GM21390 (cell line): ENCODE measurements at regions not wholly inside any gene's neighbourhood (a gene's known extent, or its start where the extent isn't known, plus 50 kb on each side); places are given as distances from the start of the nearest gene placed in this dataset.

Experiments
- ATAC-seq: cut with Tn5 transposase; IDR thresholded peaks from one replicate; pipeline ENCODE4 v1.9.1; 2021; ENCODE audit not compliant: unreplicated experiment

GRCh38 chr17:5861246-5861645 is 208.9 kb upstream of the WSCD1 start:
- no peak for ATAC-seq

DNA sequence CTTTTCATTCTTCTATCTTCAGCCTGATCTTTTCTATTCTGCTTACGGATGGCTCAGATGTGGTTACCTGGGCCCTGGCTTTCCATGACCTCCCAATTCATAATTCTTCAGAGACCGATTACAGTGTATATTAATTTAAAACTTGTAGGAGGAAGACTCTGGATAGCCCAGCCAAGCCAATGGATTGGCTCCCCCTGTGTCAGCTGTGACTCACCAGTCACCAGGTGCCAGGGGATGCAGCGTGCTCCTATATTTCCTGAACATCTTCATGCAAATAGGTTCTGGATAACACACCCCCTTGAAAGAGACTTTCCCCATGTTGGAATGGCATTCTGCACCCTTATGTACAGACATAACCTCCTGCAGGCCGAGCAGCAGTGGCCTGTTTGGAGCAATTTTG is 208.3 kb upstream of the WSCD1 start:
- ATAC-seq: no peak

DNA sequence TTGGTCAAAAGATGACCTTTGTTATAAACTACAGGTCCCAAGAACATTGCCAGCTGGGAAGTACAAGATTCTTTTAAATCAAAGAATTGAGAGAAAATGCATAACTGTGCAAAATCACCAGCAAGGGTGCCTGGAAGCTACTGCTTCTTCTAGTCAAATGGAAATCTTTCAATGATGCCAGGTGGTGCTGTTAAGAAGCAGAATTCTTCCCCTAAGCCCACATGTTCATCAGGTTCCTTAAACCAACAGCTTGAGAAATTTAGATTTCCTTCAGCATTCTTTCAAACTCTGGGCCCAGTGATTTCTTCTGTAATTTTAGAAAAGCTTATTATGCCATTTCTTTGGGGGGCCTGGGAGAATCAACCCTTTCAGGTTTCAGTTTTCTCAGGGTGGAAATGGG is 207.8 kb upstream of the WSCD1 start:
- no peak for ATAC-seq

GRCh38 chr17:5864741-5865657 is 205.2 kb upstream of the WSCD1 start:
- no peak for ATAC-seq

GRCh38 chr17:5866978-5867377 is 203.2 kb upstream of the WSCD1 start:
- no peak for ATAC-seq

GRCh38 chr17:5869041-5869745 is 201.0 kb upstream of the WSCD1 start:
- no peak for ATAC-seq

DNA sequence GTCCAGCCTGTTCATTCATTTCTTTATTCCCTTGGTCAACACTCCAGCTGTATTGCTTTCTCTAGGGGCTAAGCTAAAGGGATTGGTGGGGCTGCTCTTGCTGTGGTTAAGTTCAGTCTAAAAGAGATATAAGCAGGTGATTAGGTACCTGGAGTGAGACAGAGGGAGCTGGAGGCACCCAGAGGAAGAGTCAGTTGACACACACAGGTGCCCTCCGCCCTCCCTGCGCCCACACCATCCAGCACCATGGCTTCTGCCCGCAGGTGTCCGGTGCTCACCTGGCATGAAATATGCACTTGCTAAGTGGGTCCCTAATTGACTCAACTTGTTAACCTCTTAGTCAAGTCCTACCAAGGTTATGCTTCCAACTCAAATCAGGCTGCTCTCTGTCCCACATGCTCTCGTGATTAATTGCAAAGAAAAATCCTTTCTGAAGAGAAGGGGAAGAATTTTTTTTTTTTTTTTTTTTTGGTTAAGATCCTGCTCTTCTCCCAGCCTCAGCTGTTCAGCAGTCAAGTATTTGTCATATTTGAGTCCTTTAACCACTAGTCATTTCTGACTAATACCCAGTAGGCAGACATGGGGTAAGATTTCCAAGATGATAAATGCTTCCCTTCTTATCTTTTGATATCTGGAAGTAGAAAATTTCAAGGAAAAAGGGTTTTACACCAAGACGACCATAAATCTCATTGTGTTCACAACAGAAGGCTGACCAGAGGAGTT is 199.8 kb upstream of the WSCD1 start:
- no peak for ATAC-seq

DNA sequence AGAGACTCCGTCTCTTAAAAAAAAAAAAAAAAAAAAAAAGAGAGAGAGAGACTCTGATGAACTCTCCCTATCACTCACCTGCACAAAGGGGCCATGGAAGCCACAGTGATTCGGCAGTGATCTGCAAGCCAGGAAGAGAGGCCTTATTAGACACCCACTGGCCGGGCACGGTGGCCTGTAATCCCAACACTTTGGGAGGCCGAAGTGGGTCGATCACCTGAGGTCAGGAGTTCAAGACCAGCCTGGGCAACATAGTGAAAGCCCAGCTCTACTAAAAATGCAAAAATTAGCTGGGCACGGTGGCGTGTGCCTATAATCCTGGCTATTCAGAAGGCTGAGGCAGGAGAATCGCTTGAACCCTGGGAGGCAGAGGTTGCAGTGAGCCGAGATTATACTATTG is 198.5 kb upstream of the WSCD1 start:
- ATAC-seq: no peak

GRCh38 chr17:5872831-5873230 is 197.3 kb upstream of the WSCD1 start:
- ATAC-seq: no peak

DNA sequence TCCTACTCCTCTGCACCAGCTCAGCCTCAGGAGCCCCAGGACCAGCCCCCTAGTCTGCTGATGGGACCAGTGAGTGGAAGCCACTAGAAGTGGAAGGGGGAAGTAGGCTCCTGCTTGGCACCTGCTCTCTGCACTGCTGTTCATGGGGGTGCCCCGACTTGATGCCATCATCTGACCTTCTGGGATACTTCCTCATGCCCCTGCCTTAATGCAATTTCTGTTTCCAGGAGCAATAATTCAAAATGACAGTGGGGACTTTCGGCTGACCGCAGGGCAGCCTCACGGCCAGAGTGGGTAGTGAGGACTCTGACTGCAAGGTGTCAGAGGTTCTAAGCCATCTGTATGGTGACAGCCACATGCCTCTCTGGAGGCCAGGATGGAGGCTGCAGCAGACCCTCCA is 196.4 kb upstream of the WSCD1 start:
- ATAC-seq: no peak

DNA sequence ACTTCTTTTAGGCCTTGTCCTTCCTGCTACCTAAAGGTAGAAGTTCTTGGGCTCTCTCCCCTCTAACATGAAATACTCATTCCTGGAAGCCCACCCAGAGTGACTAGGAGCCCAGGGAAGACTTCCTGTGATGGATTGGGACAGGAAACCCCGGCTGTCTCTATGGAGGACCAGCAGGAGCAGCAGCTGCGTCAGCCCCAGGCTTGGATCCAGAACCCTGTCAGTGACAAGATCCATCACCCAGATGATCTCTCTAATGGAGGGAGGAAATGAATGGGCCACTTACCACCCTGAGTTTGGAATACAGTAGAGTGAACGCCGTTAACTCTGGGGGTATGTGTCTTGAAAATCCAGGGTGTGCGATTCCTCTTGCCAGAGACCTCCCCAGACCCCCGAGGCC is 195.7 kb upstream of the WSCD1 start:
- no peak for ATAC-seq

DNA sequence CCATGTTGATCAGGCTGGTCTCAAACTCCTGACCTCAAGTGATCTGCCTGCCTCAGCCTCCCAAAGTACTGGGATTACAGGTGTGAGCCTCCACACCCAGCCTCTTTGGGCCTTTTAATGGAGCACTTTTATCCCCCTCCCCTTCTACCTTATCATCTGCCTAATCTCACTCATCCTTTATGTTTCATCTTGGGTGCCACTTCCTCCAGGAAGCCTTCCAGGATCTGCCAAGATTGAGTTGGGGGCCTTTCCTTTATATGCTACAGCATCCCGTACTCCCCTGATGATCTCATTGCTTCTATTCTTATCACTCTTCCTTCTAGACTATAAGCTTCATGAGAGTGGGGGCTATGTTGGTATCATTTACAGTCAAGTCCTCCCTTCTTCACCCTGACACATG is 192.8 kb upstream of the WSCD1 start:
- no peak for ATAC-seq

DNA sequence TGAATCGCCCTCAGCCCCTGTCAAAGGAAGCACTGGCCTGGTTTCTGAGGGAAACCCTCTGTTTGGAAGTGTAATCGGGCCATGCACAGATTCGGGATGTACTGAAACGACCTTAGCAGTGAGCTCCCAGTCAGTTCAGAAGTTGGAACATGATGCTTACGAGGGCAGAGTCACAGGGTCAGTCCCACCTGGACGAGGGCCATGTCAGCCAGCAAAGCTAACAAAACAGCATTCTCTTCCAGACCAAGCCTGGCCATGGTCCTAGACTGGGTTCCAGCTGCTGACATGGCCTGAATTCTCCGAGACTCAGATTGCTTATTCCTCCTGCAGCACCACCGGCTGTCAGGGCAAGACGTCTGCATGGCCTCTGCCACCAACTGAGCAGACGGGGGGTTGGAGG is 192.2 kb upstream of the WSCD1 start:
- no peak for ATAC-seq

DNA sequence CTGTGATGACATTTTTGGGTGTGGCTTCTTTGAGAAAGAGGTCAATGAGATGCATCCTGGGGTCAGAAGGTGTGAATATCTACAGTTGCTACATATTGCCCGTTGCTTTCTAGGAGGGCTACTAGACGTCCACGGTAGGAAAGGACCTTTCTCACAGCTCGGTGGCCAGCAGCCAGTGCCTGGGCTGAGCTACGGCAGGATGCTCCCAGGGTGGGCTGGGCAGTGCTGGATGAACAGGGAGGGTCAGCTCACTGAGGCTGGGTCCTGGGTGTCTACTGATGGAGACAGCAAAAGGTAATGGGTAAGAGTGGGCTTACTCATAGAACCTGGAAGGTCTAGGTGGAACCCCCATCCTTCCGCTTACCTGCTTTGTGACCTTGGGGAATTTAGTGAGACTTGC is 188.3 kb upstream of the WSCD1 start:
- ATAC-seq: no peak

GRCh38 chr17:5883775-5884665 is 186.2 kb upstream of the WSCD1 start:
- ATAC-seq: no peak

- ATAC-seq: no peak
Observed at GRCh38 chr17:5885336-5885735, 184.8 kb upstream of the WSCD1 start.

DNA sequence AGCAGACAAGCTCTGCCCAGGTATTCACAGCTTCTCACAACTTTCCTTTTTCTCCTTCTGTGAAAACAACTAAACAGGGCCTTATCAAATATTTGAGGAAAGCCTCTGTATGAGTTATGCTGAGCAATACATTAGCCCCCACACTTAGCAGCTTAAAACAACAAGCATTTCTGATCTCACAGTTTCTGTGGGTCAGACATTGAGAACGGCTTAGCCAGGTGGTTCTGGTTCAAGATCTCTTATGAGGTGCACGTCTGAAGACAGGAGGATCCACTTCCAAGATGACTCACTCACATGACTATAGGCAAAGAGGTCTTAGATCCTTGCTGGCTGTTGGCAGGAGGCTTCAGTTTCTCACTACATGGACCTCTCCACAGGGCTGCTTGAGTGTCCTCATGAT is 181.4 kb upstream of the WSCD1 start:
- ATAC-seq: no peak

GRCh38 chr17:5892921-5893675 is 177.1 kb upstream of the WSCD1 start:
- ATAC-seq: no peak

DNA sequence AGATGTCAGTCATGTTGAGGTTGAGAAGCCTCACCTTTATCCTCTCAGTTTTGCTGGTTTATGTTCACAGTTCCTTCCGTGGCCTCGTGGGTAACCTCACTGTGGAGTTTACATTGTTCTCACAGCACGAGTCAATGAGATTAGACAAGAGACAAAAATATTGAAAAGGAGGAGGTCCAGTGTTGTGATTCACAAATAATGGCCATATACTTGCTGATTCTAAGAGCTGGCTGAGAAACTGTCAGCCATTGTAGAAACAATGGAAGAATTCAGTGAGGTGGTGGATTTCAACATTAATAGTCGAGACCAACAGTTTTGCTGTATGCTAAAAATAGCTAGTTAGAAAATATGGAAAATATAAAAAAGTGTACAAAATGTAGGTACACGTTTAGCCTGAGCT is 176.4 kb upstream of the WSCD1 start:
- ATAC-seq: no peak

- no peak for ATAC-seq
Observed at GRCh38 chr17:5895276-5895675, 174.9 kb upstream of the WSCD1 start.
